22Rv1 (cell line): ENCODE measurements at regions not wholly inside any gene's neighbourhood (a gene's known extent, or its start where the extent isn't known, plus 50 kb on each side); places are given as distances from the start of the nearest gene placed in this dataset.

ENCODE experiments used
- H3K27ac ChIP-seq: fragments of 450-650 bp; 2 replicates; pipeline ENCODE4 v1.5.1; 2017
- ZFX ChIP-seq: fragments of 450-650 bp; IDR thresholded peaks from 2 replicates; pipeline ENCODE4 v1.6.1; 2017; ENCODE audit warnings: antibody characterized with exemption, borderline replicate concordance
- TF ChIP-seq, protein P1 (sequence below): fragments of 450-650 bp; IDR thresholded peaks from 2 replicates; pipeline ENCODE4 v1.5.1; 2017; ENCODE audit warnings: mild to moderate bottlenecking

DNA sequence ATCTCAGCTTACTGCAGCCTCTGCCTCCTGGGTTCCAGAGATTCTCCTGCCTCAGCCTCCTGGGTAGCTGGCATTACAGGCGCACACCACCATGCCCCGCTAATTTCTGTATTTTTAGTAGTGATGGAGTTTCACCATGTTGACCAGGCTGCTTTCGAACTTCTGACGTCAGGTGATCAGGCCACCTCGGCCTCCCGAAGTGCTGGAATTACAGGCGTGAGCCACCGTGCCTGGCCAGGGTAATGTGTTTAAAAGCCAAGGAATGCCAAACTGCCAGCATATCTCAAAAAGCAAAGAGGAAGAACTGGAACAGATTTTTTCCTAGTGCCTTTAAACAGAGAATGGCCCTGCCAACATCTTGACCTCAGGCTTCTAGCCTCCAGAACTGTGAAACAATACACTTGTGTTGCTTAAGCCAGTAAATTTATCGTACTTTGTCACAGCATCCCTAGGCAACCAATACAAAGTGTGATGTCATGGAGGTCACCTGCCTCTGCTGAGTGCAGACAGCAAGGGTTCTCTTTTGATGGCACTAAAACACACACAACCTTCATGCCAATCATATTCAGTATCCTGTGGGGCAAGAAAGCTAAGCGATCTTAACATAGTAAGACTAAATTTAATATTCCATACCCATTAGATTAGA lies 858.3 kb upstream of the TMPRSS15 start:
- TF ChIP-seq, protein P1, sequence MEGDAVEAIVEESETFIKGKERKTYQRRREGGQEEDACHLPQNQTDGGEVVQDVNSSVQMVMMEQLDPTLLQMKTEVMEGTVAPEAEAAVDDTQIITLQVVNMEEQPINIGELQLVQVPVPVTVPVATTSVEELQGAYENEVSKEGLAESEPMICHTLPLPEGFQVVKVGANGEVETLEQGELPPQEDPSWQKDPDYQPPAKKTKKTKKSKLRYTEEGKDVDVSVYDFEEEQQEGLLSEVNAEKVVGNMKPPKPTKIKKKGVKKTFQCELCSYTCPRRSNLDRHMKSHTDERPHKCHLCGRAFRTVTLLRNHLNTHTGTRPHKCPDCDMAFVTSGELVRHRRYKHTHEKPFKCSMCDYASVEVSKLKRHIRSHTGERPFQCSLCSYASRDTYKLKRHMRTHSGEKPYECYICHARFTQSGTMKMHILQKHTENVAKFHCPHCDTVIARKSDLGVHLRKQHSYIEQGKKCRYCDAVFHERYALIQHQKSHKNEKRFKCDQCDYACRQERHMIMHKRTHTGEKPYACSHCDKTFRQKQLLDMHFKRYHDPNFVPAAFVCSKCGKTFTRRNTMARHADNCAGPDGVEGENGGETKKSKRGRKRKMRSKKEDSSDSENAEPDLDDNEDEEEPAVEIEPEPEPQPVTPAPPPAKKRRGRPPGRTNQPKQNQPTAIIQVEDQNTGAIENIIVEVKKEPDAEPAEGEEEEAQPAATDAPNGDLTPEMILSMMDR = no peak
- no peak for TF ChIP-seq ZFX
- no peak overlapping the region for H3K27ac ChIP-seq

DNA sequence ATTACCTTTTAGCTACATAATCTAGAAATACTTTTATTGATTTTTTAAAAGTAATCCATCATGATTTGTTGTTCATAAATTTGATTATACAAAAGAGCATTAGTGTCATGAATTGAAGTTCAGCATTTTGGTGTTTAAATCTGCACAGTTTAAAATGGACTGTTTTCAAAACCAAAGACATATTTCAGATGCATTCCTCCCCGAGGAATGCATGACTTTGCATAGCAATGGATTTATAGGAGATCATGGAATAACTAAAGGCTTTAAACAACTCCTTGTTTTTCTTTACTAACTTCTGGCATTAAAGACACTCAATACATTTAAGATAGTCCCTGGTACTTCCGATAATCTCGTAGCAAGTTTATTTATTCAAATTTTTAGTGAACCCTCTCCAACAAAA lies 863.1 kb upstream of the TMPRSS15 start:
- no peak for TF ChIP-seq ZFX
- TF ChIP-seq, protein P1 = no peak
- H3K27ac ChIP-seq = no peak overlapping the region

DNA sequence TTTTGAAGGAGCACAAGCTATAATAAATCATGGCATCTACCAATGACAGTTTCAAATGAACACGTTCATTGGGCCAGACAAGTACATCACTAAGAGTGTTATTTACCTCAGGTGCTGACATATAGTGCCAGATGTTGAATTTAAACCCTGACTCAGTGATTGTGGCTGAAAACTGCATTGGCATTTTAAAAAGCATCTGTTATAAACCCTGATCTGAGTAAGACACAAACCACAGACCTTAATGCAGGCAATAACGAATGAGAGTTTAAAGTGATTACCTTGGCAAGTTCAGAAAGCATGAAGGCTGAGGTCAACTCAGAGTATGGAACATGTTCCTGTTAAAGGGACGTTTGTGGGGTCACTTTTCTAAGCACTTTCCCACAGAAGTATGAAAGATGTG lies 865.1 kb upstream of the TMPRSS15 start:
- H3K27ac ChIP-seq = no peak overlapping the region
- no peak for TF ChIP-seq ZFX
- TF ChIP-seq, protein P1 = no peak

DNA sequence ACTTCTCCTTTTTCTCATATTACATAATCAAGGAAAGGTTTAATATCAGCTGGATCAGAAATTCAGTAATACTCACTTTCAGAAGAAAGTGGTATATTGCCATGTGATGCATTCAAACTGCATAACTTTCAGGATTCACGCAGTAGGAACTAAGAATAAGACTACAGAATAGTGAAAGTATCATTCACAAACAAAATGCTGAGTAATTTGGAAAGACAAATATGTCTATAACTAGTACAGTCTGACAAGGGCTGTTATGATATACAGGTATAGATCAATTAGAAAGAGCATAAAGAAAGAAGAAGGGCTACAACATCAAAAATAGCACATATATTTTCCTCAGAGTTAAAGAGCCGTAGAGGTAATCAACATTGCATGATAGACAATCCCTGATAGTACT lies 871.5 kb upstream of the TMPRSS15 start:
- no peak overlapping the region for H3K27ac ChIP-seq
- TF ChIP-seq, protein P1 = no peak
- no peak for TF ChIP-seq ZFX

DNA sequence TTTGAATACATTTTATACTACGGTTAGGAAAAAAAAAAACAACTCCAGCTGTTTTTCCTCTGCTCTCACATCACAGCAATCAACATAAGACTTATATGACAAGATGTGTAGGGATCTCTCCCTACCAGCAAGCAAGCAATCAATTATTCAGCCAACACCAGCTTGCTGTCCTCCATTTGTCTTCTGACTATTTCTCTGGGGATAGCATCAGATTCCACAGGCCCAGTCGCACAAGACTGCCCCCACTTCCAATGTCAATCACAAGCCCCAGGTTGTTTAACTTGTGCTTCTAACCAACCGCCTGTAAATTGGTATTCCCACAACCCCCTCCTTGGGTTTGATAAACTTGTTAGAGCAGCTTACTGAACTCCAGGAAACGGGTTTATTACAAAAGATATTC lies 873.1 kb upstream of the TMPRSS15 start:
- no peak overlapping the region for H3K27ac ChIP-seq
- TF ChIP-seq ZFX = no peak

DNA sequence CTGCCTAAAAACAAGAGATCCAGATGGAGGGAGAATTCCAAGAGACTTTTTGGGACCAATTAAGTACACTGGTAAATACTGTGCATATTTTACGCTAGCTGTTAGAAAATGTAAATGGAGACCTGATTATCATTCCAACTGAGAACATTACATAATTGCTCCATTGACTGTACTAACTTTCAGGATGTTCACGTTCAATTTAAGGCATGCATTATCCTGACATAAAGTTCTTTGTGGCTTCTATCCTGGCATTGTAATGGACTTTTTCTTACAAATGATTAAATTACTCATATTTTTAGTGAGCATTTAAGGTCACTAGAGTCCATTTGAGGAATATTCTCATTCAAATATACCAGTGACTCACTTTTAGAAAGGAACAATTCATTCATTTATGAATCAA lies 883.3 kb upstream of the TMPRSS15 start:
- TF ChIP-seq, protein P1 = no peak
- TF ChIP-seq ZFX = no peak

DNA sequence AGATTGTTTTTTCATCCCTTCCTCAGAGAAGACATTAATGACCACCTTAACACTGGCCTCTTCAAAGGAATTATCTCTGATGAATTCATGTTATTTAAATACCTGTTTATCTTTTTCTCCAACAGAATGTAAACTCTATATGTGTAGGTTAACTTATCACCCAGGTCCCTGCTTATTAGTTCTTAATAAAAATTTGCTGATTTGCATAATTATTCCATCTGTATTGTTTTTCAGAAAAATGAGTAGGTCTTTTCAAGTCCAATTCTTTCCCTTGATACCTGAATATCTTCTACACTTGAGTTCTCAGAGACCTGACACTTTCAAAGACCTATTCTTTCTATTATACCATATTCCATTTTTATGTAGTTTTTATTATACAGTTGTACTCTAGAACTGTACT lies 886.7 kb upstream of the TMPRSS15 start:
- H3K27ac ChIP-seq = no peak overlapping the region
- TF ChIP-seq, protein P1 = no peak
- no peak for TF ChIP-seq ZFX

More for the DNA sequence above, 883.3 kb upstream of the TMPRSS15 start:
- no peak overlapping the region for H3K27ac ChIP-seq

DNA sequence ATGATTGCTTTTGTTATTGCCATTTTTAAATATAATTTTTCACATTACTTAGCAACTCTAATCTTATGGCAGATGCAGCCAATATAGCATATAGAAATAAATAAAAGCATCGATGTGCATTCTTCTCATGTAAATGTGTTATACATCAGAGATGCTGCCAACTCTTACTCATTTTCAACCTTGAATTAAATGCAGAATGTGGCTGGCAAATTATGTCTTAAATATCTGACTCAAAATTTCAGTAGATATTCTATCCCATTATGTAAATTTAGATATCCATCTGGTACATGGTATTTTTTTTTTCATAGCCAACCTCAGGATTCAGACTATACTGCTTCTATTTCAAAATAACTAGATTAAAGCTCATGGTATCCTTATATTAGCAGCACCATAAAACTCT lies 916.7 kb upstream of the TMPRSS15 start:
- no peak overlapping the region for H3K27ac ChIP-seq
- TF ChIP-seq ZFX = no peak
- TF ChIP-seq, protein P1 = no peak
